ENCODE measurements at regions not wholly inside any gene's neighbourhood (a gene's known extent, or its start where the extent isn't known, plus 50 kb on each side); places are given as distances from the start of the nearest gene placed in this dataset.
"Not testable (repeated sequence)": the region's sequence is repeated elsewhere in the genome, so short reads cannot be mapped to it uniquely, and the experiment has no call there.

DNA sequence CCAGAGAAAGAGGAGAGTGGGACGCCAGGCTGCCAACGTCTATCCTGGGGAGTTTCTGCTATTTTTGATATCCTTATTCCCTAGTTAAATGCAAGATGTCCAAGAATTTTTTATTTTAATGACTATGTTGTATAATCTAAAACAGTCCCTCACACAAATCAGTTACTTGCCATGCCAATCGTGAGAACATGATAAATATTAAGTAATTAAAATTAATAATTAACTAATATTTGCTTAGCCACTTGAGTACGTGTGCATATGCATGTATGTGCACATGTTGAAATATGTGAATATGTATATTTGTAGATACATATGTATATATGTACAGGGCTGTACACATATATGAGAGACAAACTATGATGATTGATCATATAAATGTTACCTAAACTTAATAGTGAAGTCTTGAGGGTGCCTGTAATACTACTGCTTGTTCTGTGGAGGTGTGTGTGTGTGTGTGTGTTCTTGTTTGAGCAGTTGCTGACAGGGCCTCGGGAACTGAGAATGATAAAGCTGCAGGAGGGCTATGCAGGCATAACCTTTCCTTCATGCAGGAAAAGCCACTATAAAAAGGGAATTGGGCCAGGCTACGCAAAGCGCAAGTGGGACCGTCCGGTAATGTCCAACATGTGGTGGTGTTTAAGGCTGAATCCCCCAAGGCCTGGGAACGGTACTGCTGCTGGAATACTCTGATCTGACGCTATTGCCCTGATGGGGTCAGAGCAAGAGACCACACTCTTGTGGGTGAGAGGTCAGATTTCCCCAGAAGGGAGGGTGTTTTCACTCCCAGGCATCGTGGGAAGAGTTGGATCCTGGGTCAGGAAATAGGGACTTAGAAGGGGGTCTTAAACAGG lies 148.3 kb upstream of the TBX18 start:
- DNase-seq = no peak

DNA sequence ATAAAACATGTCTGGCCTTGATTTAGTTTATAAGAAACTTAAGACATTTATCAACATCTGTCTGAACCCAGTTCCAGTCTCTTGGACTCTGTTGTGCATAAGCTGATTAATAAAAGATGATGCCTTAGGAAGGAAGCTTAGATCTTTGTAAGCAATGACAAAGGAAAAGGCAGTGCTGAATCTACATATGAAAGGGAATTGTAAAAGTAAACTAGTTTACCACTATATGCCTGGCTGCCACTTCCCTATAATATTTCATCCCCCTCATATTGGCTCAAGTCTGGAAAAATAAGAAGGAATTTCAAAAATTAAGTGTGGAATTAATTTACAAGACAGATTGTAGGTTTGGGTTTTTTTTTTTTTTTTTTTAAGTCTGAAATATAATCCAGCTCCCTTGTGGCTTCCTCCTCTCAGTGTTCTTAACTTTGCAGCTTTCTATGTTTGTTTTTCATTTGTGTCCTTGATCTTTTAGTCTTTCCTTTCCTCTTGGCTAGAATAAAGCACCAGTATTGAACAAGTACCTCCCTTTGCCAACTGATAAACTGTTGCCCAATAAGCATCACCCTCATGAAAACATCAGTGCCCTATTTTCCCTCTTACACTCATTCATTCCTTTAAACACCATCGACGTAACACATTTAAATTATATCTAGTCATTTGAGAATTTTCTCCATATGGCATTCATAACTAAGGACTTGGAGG lies 146.7 kb upstream of the TBX18 start:
- no peak for DNase-seq

DNA sequence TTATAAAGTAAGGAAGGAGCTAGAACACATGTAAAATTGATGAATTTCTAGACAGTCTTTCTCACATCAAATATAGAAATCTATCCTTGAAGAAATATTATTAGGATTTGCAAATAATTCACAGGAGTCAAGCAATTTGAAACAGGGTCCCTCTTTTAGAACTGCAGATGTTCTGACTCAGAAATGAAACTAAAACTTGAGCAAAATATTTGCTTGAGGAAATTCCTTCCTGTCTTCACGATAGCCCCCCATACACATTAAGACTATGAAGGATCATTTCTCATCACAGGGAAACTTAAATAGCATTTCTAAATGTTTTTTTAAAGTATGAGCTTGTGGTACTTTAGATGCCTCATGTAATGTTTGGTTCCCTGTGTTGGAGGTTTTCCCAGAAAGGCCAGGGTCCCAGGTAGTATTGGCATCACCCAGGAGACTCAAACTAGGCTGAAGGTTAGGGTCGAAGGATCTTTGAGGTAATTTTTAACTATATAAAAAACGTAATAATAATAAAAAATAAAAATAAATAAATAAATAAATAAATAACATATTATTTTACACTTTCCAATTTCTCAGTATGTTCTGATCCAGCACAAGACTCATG lies 144.0 kb upstream of the TBX18 start:
- no peak for DNase-seq

DNA sequence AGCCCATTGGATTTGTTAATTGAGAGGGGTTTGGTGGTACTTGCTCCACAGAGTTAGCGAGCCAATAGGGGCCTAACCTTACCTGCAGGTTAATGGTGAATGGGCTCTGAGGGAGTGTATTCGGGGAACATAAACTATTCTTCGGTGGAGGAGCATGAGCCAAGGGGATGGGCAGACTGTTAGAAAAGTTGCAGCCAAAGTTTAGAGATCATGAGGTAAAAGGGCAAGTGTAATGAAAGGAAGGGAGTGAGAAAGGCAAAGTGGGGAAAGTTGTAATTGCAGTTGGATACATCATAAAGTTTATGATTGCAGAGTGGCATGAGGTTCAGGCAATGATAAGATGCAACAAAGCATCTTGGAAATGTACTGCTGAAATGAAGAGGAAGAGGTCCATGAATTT lies 142.1 kb upstream of the TBX18 start:
- DNase-seq = no peak

DNA sequence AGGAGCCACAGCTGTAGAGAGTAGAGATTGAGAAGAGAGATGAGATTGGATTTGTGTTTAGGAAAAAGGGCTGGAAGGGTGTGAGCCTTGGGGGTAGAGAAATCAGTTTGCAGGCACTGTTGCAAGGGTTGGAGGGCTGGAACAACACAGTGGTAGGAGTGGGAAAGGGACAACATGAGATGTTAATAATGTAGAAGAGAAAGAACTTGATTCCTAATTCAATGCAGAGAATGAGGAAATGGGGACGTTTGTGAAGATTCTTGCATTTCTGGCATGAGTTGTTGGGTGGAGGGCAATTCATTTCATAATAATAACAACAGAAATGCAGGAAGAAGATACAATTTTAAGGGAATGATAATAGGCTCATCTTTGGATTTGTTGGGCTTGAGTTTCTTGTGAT lies 141.4 kb upstream of the TBX18 start:
- no peak for DNase-seq

DNA sequence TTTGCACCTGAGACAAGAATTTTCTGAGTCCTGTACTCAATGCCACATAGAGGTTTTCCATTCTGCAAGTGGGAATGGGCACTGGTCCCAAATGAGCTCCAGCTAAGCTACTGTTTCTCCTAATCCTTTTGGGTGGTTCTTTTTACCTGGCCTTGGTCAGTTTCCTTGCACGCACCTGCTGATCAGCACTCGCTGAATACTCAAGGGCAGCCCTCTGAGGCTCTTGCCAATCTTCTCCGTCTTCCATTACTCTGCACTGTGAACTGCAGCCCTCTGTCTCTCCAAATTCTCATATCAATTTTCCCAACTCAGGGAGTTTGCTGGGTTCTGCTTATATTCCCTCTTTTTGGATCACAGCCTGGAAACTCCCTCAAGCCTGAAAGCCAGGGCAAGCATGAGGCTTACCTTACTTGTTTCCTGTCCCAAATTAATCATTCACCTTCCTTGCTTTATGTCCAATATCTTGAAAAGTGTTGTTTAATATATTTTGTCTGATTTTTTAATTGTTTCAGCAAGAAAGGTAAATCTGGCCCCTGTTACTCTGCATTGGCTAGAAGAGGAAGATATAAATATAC lies 138.0 kb upstream of the TBX18 start:
- DNase-seq = no peak

DNA sequence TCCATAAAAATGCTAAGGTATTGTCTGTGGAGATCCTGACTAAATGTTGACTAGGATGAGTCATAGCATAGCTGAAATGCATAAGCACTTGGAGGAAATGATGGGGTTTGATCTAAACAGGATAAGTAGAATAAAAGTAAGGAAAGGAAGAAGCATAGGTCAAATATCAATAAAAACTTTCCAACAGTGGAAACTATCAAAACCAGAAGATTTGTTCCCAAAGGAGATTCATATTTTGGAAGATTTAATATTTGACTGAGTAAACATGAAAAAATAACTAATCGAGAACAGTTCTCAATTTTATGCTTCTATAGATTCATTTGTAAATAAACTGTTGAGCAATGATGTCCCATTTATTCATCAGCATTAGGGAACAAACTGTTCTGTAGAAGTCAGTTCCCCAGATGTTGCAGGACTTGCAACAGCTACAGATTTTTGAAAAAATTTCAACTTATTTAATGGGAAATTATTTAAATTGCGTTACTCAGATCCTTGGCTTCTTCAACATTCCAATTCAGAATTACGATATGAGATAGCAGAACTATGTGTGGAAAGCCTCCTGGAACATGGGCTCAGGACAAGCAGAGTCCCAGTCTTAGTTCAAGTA lies 133.7 kb upstream of the TBX18 start:
- no peak for DNase-seq

DNA sequence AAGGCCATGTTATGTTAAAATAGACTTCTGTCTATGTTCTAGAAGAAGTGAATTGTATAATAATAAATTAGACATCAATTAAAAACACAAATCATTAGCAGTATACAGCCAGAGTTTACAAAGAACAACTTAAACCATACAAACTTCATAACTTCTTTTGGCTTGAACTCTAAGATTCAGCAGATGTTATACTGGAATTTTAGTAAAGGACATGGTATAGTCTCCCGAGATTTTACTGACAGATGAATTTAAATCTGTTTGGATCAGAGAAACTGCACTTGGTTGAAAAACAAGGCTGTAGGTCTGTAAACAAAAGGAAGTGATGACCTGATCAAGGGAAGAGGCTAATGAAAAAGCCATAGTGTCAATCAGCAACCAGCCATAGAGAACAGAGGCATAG lies 132.6 kb upstream of the TBX18 start:
- DNase-seq = no peak

DNA sequence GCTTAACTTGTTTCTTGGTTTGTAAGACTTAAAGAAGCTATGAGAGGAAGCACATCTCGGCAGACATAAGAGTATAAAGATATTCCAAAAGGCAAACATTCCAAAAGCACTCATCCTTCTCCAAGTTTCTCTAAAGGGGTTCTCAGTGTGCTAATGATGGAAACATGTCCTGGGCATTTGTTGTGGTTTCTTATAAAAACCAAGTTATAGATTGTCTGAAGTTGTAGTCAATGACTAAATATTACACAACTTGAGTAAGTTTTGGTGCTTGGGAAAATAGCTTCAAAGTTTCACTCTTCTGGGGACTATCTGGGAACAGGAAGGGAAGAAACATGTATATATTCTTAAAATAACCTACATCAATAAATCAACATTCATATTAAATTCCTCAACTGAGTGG lies 128.3 kb upstream of the TBX18 start:
- no peak for DNase-seq

DNA sequence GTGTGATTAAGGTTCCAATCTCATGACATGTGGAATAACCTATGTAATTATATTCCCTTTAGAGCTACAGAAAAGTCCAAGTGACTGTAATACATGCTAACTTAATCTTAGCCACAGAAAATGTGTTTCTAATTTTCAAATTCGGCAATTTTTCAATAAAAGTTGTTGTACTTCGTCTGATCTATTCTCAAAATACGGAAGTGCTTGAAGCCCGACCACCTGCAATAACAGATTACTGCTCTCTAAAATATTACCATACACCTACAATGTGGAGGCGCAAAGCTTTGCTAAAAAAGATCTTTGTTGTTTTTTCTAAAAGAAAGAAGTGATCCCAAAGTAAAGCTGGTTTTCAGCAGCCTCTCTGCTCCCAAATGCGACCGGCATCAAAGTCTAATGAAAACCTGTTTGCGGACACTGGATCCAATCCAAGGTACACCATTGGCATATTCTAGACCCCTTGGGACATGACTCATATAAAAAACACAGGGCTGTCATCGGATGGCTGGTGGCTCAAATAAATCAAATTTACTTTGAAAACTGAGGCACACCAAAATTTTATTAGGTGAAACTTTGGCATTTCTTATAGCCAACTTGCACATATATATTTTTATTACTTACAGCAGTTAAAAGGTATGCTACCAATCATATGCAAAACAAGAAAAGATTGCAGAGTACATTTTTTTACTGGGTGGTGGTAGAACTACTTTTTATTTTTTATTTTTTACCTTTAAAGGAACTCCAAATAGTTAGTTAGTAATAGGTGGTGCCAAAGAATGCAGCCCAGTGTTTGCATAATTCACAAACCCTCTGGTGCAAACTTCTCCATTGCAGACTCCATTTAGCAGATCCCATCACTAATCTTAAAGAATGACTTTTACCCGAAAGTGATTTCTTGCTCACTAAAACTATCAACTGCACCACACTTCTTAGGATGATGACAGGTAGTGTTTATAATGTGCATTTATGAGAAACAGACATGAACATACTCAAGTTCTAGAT lies 118.7 kb upstream of the TBX18 start:
- no peak for DNase-seq

DNA sequence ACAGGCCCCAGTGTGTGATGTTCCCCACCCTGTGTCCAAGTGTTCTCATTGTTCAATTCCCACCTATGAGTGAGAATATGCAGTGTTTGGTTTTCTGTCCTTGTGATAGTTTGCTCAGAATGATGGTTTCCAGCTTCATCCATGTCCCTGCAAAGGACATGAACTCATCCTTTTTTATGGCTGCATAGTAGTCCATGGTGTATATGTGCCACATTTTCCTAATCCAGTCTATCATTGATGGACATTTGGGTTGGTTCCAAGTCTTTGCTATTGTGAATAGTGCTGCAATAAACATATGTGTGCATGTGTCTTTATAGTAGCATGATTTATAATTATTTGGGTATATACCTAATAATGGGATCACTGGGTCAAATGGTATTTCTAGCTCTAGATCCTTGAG lies 115.0 kb upstream of the TBX18 start:
- DNase-seq = not testable (repeated sequence)

DNA sequence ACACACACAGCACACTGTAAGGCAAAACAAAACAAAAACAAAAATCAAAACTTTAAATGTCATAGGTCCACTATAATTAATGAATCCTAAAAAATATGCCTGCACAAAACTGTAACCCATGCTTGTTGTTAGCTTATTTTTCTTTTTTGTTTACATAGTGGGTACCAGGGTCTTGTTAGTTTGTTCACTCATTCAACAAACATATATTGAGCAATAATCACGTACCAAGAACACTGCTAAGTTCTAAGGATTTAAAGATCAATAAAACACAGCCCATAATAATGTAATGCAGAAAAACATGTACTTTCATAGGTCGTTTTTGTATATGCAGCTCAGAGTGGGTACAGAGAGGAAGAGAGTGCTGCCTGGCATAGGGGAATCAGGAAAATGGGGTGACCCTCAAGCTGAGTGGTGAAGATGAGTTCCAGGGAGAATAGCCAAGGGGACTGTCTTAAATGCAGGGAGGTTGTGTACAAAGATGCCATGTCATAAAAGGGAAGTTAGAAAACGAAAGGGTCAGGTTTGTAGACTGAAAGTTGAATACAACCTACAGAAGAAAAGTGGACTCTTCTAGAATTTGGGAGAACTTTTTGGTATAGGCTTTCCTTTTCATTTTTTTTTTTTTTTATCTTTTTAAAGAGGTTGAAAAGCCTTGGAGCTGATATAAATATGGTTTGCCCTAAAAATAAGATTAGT lies 113.3 kb upstream of the TBX18 start:
- DNase-seq = no peak

DNA sequence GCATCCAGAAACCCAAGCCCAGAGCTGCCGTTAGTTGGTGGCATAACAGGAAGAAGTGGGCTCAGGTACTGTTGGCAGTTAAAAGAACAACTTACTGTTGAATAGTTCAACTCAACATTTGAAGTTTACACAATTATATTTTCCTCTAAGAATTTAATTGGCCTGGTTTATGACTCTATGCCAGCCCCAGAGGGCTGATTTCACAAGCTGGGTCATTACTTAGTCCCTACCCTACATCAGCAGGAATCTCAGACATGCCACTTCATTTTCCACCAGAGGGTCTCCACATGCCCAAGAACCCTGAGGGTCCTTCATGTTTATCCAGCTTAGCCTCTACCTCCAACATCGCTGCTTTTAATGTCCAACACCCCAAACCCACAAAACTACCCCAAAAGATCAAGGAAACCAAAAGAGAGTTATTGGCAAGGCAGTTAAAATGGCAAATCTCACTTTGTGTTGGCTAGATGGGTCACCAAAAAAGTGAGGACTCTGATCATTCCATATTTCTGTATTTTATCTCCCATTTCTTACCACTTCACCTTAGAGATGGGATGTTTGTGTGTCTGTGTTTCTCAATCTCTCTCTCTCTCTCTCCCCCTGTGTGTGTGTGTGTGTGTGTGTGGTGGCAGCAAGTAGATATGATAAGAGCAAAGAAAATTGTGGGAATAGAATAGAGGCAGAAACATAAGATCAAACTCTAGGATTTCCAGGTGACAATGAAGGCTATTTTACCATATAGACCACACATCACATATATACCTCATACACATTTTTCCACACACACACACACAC lies 112.5 kb upstream of the TBX18 start:
- no peak for DNase-seq

DNA sequence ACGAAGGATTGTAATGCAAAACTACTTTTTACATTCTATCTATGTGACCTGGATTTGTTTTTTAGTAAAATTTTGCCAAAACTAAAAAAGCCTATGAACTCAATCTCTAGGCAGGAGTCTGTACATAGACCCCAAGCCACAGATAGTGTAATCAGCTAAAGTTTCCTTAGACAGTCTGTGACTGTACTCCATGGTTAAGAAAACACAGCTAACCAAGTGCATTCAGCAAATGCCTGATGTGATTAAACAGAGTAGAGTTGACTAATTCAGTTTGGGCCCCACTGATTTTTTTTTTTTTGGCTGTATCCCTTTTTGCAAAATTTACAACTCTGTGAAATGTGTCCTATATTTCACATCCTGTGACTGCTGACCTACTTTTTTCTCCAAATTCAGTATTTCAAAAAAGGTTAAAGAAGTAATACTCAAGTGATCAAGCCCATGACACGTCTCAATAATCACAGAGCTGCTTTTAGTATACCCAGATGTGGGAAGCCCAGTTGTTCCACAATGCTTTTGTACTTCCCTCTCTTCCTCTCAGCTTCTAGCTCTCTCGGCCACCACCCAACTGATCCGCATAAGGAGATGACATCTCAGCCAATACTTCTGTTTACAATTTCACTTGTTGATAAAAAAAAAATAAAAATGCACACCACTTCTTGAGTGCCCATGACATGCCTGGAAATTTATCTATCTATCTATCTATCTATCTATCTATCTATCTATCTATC lies 108.8 kb upstream of the TBX18 start:
- no peak for DNase-seq

DNA sequence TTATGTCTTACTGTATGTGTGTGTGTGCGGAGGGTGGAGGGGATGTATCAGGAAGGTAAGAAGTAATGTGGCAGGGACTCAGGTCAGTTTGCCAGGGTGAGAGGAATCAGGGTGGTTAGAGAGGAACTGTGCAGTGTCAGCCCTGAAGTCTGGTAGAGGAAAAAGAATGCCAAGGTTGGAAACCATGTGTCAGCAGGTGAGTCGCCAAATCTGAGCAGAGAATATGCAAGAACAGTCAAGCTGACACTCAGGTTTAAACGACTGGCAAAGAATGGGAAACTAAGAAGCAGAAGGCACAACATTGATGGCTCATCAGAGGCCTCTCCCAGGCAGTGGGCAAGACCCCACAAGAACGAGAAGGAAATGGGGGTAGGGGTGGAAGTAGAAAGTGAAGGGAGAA lies 107.5 kb upstream of the TBX18 start:
- DNase-seq = no peak

DNA sequence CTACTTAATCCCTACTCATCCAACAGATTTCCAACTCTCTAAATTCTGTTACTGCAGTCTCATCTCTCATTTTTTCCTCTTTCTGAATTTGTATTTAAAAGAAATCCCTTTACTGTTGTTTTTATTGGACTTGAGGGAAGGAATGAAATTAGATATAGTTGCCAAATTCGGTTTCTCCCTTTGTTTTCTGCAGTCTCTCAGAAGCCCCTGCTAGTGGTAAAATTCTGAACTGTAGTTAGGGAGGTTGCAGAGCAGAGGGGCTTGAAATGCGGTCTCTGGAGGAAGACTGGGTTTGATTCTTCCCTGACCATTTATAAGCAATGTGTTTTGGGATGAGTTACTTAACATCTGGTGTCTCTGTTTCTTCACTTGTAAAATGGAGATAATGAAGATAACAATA lies 106.3 kb upstream of the TBX18 start:
- DNase-seq = no peak

DNA sequence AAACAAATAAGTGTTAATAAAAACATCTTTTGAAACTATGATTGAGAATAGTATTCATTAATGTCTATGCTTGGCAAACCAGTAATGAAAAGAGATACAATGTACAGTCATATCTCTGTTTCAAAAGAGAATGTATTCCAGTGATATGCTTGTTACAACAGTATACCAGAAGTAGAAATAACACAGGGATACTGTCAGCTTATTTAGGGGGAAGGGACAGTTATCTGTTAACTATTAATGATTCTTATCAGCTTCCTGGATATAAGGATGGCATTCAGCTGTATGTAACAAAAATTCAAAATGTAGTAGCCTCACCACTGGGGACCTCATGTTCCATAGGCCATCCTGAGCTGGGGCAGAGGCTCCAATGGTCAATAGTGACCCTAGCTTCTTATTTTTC lies 103.8 kb upstream of the TBX18 start:
- DNase-seq = no peak

DNA sequence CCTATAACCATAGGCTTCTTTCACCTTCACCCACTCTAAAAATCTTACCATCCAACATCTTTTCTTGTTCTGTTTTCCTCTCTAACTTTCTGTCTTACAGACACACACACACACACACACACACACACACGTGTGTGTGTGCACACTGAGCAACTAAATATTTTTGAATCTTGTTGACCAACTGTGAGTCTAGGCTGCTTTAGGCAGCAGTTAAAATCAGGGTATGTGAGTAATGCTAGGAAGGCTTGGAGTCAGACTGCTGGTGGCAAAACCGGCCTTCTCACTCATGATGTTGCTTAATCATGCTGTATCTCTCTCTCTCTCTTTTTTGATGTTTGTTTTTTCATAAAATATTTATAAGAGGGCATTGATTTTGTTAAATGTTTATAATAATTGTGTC lies 103.1 kb upstream of the TBX18 start:
- DNase-seq = no peak

DNA sequence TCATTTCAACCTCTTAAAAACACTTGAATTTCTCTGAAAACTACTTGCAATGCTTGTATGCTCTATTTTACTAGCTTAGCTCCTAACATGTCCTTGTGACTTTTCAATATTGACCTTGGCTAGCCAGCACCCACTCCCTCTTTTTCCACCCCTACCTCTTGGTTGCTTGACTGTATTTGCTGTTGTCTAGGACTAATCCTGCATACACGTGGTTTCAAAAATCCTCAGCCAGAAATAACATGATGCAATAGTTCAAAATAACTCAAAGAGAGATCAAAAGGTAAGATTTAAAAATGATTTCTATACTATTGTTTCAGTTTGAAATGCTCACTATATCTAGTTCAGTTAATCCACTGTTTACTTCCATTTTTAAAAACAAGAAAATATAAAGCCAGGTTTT lies 102.3 kb upstream of the TBX18 start:
- no peak for DNase-seq

DNA sequence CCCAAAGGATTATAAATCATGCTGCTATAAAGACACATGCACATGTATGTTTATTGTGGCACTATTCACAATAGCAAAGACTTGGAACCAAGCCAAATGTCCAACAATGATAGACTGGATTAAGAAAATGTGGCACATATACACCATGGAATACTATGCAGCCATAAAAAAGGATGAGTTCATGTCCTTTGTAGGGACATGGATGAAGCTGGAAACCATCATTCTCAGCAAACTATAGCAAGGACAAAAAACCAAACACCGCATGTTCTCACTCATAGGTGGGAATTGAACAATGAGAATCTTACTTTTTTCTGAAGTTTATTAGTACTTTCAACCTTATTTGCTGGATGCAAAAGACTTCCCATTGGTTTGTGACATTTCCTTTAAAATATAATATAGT lies 101.0 kb upstream of the TBX18 start:
- DNase-seq = not testable (repeated sequence)
